NCI-H1930 (cell line): ENCODE measurements at regions not wholly inside any gene's neighbourhood (a gene's known extent, or its start where the extent isn't known, plus 50 kb on each side); places are given as distances from the start of the nearest gene placed in this dataset.
"Not testable (repeated sequence)": the region's sequence is repeated elsewhere in the genome, so short reads cannot be mapped to it uniquely, and the experiment has no call there.

Experiments
- DNase-seq, 2 experiments: peaks; one replicate each; lab custom pipeline; 2025; lab: John Stamatoyannopoulos, UW

- DNase-seq: no peak
Observed at GRCh38 chr7:109757713-109758112, 1188.0 kb downstream of the DNAJB9 start.

GRCh38 chr7:109763611-109764010 lies 1193.9 kb downstream of the DNAJB9 start:
- DNase-seq: no peak

DNA sequence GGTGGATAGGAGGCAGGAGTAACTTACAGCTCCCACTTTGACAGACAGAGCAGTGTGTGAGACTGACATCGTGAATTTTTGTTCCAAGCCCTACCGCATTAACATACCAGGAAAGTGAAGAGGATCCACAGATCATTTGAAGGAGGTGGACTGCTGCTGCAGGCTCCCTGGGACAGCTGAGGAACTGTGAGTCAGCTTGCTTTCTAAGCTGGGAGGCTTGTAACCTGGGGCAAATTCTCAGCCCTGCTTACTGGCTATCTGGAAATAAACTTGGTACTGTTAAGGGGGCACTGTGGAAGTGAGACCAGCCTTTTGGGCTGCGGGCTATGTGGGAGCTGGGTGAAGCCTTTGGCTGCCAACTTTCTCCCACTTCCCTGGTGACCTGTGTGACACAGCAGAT lies 1202.5 kb downstream of the DNAJB9 start:
- no peak for DNase-seq

- DNase-seq: no peak
Observed at GRCh38 chr7:109782806-109783205, 1213.1 kb downstream of the DNAJB9 start.

DNA sequence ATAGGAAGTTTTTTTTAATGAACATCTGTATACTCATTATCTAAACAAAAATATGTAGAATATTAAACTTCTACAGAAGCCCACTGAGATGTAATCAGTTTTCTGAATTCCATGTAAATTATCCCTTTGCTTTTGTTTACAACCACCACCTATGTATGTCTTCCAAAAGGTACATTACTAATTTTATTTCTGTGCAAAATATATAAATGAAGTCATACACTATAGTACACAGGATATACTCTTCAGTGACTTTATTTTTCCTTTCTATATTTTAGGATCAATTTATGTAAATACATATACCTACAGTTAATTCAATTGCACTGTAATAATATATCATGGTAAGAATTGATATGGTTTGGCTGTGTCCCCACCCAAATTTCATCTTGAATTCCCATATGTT lies 1236.9 kb downstream of the DNAJB9 start:
- no peak for DNase-seq

DNA sequence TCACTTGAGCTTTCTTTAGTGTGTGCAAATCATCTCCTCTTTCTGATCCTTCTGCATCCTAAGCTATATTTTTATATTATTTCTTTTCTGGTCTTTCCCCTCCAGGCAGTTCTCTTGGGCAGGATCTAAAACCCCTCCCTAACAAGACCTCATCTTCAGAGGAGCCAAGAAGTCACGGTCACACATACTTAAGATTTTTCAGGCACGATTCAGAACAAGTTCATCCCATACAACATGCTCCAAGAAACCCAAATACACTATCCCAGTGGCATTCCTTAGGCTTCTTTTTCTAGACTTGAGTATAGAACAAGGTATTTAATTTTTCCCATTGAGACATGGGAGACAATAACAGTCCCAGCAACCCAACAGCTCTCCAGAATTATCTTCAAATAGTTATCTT lies 1251.5 kb downstream of the DNAJB9 start:
- DNase-seq: no peak

- no peak for DNase-seq
Observed at GRCh38 chr7:109834851-109835250, 1256.1 kb upstream of the LRRN3 start.

- DNase-seq: no peak
Observed at GRCh38 chr7:109835577-109835976, 1255.3 kb upstream of the LRRN3 start.

DNA sequence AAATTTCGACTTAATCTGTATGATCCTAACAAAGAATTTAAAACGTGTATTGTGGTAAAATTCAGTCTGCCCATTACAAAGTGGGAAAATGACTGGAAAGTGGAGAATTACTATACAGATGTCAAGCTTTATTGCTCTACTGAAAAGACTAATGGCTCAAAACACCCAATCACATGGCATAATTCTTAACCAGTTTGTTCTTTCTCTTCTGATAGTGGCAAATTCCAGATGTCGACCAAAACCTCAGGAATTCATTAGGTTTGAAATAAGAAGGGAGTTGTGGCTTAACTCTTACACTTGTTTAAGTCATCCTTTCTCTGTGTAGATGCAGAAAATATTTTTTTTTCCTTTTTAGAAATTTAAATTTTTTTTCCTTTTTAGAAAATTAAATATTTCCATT lies 1254.9 kb upstream of the LRRN3 start:
- DNase-seq: no peak

DNA sequence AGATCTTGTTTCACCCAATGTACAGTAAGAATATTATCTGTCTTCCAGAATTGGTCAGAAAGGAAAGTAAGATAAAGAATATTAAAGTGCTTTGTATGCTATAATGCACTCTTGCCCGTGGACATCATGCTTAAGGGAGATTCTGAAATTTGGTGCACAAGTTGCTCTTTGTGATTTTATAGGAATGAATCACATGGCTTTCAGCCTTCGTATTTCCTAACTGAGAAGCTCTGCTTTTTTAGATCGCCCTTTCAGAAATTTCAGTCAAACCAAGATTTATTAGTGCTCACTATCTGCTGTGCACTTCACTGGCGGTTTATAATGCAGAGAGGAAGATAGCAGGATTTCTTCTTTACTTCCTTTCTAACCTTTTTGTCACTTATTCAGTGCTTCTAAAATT lies 1248.5 kb upstream of the LRRN3 start:
- no peak for DNase-seq

GRCh38 chr7:109844362-109844761 lies 1246.6 kb upstream of the LRRN3 start:
- peak in 1 of 2 experiments; percentile 28 for DNase-seq

- no peak for DNase-seq
Observed at GRCh38 chr7:109864230-109864629, 1226.7 kb upstream of the LRRN3 start.

- DNase-seq: no peak
Observed at GRCh38 chr7:109868215-109868860, 1222.6 kb upstream of the LRRN3 start.

DNA sequence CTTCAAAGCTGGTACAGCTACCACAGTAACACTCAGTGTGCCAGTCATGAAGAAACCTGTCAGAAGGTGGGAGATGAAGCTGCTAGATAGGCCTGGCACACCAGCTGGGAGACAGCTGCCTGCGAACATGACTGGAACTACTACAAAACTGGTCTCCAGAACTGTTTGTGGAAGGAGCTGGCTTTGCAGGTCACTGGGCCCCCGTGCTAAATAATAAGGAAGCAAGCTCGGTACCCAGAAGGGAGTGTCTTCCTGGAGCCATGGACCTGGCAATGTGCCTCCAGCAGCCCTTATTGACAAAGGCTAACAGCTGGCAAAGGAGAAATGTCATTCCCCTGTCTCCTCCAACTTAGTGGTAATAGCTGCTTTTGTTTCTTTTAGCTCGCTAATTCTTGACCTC lies 1217.6 kb upstream of the LRRN3 start:
- no peak for DNase-seq

DNA sequence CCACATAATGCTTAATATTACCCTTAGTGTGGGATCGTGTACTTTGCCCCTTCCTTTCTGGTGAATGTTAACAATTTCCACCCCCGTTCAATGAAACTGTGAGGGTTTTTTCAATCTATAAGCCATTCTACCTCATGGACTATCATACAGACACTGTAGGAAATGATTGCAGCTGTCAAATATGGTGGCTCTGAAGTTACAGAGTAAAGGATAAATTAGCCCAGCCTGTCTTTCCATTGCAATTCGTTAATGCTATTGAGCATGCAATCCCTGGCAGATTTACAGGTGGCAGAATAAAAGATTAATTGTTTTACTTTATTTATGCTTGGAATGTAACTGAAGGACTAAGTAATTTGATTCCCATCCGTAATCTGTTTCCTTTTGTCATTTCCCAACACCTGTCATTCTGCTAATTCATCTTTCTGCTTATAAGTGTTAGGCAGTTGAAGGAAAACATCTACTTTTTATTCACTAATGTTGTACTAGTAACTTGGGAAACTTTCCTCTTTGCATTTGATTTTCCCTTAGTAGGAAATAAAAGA lies 1211.6 kb upstream of the LRRN3 start:
- DNase-seq: peak; percentile 86

GRCh38 chr7:109890622-109891021 lies 1200.3 kb upstream of the LRRN3 start:
- DNase-seq: no peak

- DNase-seq: no peak
Observed at GRCh38 chr7:109893231-109893630, 1197.7 kb upstream of the LRRN3 start.

- no peak for DNase-seq
Observed at GRCh38 chr7:109895536-109895935, 1195.4 kb upstream of the LRRN3 start.

- DNase-seq: no peak
Observed at GRCh38 chr7:109901926-109902325, 1189.0 kb upstream of the LRRN3 start.

GRCh38 chr7:109905368-109906065 lies 1185.4 kb upstream of the LRRN3 start:
- DNase-seq: not testable (repeated sequence)

DNA sequence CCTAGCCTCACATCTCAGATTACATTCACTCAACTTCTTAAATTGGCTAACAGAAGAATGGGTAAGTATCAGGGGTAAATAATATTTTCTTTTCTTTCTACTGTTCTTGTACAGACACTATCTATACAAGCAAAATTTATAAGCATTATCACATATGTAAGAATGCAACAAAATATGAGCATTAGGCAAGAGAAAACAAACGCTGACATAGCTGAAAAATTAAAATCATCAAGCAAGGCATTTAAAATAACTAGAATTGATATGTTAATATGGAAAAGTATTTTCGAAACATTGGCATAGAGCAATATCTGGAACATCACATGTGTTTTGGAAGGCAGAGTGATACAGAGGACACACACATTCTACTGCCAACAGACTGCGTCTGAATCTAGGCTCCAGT lies 1175.3 kb upstream of the LRRN3 start:
- no peak for DNase-seq

- DNase-seq: no peak
Observed at GRCh38 chr7:109926738-109927137, 1164.2 kb upstream of the LRRN3 start.

DNA sequence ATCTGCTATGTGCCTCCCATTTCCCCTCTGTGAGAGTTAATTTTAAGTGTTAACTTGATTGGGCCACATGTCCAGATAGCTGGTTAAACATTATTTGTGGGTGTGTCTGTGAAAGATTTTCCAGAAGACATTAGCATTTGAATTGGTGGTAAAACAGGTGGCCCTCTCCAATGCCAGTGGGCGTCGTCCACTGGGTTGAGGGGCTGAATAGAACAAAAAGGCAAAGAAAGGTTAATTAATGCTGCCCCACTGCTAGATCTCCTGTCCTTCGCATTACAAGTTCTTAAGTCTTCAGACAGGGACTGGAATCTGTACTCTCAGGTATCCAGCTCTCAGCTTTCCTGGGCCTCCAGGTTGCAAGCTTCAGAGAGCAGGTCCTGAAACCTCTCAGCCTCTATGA lies 1160.9 kb upstream of the LRRN3 start:
- no peak for DNase-seq

DNA sequence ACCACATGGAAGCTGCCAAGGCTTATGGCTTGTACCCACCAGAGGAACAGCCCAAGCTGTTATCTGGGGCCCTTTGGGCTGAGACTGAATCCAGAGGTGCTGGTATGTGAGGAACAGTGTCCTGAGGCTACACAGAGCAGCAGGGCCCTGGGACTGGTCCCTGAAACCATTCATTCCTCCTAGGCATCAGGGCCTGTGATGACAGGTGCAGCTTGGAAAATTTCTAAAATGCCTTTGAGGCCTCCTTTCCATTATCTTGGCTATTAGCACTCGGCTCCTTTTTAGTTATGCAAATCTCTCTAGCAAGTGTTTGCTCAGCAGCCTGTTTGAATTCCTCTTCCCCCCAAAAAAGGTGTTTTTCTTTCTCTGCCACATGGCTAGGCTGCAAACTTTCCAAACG lies 1151.7 kb upstream of the LRRN3 start:
- DNase-seq: no peak
